ENCODE measurements at regions not wholly inside any gene's neighbourhood (a gene's known extent, or its start where the extent isn't known, plus 50 kb on each side); places are given as distances from the start of the nearest gene placed in this dataset.

GRCh38 chr13:78491978-78492377, 111.4 kb downstream of the POU4F1 start:
- TF ChIP-seq CTCF (conservative IDR thresholded peaks at IDR 0.05; ENCODE audit: low read length) (no peak), EZH2phosphoT487 (IDR thresholded peaks at IDR 0.05; ENCODE audit: borderline replicate concordance) (no peak)

All from Loucy (cell line).